ENCODE measurements at regions not wholly inside any gene's neighbourhood (a gene's known extent, or its start where the extent isn't known, plus 50 kb on each side); places are given as distances from the start of the nearest gene placed in this dataset.

- no peak for TF ChIP-seq CTCF (IDR thresholded peaks at IDR 0.05; ENCODE audit: insufficient read depth, low read depth, low read length)
- no peak for TF ChIP-seq EZH2 (IDR thresholded peaks at IDR 0.05; ENCODE audit: insufficient read depth, low read length)
These were observed 99.4 kb upstream of the CTTNBP2 start for GRCh38 chr7:117972606-117973005.

All from astrocyte (in vitro differentiated cells and primary cell).